Spleen (tissue), 11 donors: ENCODE measurements at regions not wholly inside any gene's neighbourhood (a gene's known extent, or its start where the extent isn't known, plus 50 kb on each side); places are given as distances from the start of the nearest gene placed in this dataset.

ENCODE experiments used
- DNase-seq: peaks from one replicate; pipeline ENCODE4 v3.0.0-alpha.2; 2020
- H3K27ac ChIP-seq, 8 donors: fragments of 200-600 bp; sonication (generic) in 7 of 8; 1 replicate in 4 of 8; 2 replicates in 4 of 8; pipeline versions ENCODE4 v1.5.0 to v1.8.0; 2016 to 2021; ENCODE audit warnings: inconsistent platforms in 4 of 8, mild to moderate bottlenecking in 4 of 8, moderate library complexity in 1 of 8
- H3K27me3 ChIP-seq, 7 donors: fragments of 200-600 bp; sonication (generic) in 6 of 7; replicated peaks in 1 of 7; 1 replicate in 4 of 7; 2 replicates in 3 of 7; pipeline versions ENCODE4 v1.5.0 to v1.8.0; 2016 to 2021; ENCODE audit warnings: inconsistent platforms in 3 of 7, mild to moderate bottlenecking in 1 of 7
- H3K36me3 ChIP-seq, 6 donors: fragments of 200-600 bp; sonication (generic) in 5 of 6; 1 replicate in 4 of 6; 2 replicates in 2 of 6; pipeline versions ENCODE4 v1.5.0 to v1.8.0; 2016 to 2021; ENCODE audit warnings: inconsistent platforms in 2 of 6
- H3K4me1 ChIP-seq, 6 donors: fragments of 200-600 bp; sonication (generic) in 5 of 6; 1 replicate in 3 of 6; 2 replicates in 3 of 6; pipeline versions ENCODE4 v1.5.0 to v1.8.0; 2016 to 2021; ENCODE audit warnings: inconsistent platforms in 3 of 6
- H3K4me3 ChIP-seq, 8 donors: fragments of 200-600 bp; sonication (generic) in 7 of 8; 1 replicate in 4 of 8; 2 replicates in 4 of 8; pipeline versions ENCODE4 v1.5.0 to v1.8.0; 2016 to 2021; ENCODE audit warnings: inconsistent platforms in 4 of 8, mild to moderate bottlenecking in 4 of 8, moderate library complexity in 2 of 8
- H3K9me3 ChIP-seq, 8 donors: fragments of 200-600 bp; sonication (generic) in 7 of 8; 1 replicate in 4 of 8; 2 replicates in 4 of 8; pipeline versions ENCODE4 v1.5.0 to v1.8.0; 2016 to 2021; ENCODE audit warnings: inconsistent platforms in 4 of 8
- POLR2A ChIP-seq, 3 donors: fragments of 450-650 bp; IDR thresholded peaks; one replicate each; pipeline ENCODE4 v1.5.1; 2017; ENCODE audit warnings: antibody characterized with exemption in 3 of 3, mild to moderate bottlenecking in 1 of 3
- POLR2AphosphoS5 ChIP-seq, 3 donors: sonication (generic); formaldehyde crosslinking; IDR thresholded peaks; one replicate each; pipeline ENCODE4 v1.5.1; 2017; ENCODE audit warnings: antibody characterized with exemption in 3 of 3
- WGBS, 5 donors: extraction: QIAGEN DNeasy Blood & Tissue Kit in 3 of 5; methylation state at CpG; one replicate each; pipeline versions ENCODE4 v1.1.5 to v1.1.7; 2013 to 2018; 5-methylcytosine and 5-hydroxymethylcytosine counted together
- intact Hi-C: fragments of 100-400 bp; cut with DNase I; formaldehyde crosslinking; loops from one replicate; pipeline ENCODE4 v1.15.0; 2023; ENCODE audit warnings: low total_unique reads
- TF ChIP-seq, protein P1 (sequence below), 11 experiments: fragments of 200-600 bp in 7 of 11; fragments of 450-650 bp in 4 of 11; sonication (generic) in 4 of 11; IDR thresholded peaks in 8 of 11; conservative IDR thresholded peaks in 3 of 11; 1 replicate in 7 of 11; 2 replicates in 4 of 11; pipeline versions ENCODE4 v1.4.0 to v1.8.0; 2016 to 2021; ENCODE audit warnings: antibody characterized with exemption in 11 of 11, inconsistent platforms in 4 of 11, mild to moderate bottlenecking in 1 of 11
- donor health status: healthy with polysubstance abuse.
- donor health status: DM: no; HTN: no; CAD: no; lungs with moderate emphysema.
- donor health status: DM: no; HTN: no; CAD: no.
- donor health status: Bipolar disorder and iron deficiency.
- donor health status: healthy.
- donor health status: DM: no; HTN: no; CAD: no.
- donor health status: DM: yes; HTN: yes; CAD: no.

DNA sequence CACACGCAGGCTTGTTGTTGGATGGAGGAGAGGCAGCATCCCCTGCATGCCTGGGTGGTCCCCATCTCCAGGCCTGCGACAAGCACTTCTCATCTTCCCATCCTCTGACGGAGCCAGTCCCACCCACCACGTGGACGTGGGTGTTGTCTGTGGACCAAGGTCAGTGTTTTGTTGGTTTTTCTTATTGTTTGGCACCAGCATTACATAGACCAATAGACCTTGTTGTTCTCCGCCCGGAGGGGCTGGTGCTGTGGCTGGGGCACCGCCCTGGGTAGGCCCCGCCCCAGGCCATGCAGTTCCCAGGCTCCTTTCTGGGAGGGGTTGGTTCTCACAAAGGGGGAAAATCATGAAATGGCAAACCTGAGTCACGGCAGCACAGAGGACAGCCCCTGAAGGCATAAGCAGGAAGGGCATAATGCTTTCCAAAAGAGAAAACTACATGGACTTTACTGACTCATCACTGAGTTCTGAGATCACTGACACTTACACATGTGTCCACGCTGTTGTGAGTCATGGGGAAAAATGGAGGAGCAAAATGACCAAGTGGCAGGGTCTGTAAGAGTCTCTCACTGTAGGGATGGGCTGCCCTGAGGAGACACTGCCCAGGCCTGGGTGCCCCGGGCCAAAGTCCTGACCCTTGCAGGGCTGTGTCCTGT lies 90.8 kb downstream of the THBS2 start:
- Histone ChIP-seq H3K36me3 (no peaks in the 10 kb centered on the region), H3K4me3 (no peak overlapping the region), H3K9me3 (no peaks in the 10 kb centered on the region), H3K27me3 (peaks cover 0 to 14% (median 0%) of the 10 kb centered on the region in 7 donors), H3K4me1 (peaks cover 0 to 6% (median 0%) of the 10 kb centered on the region in 6 donors), H3K27ac (no peak overlapping the region)
- TF ChIP-seq POLR2A (IDR thresholded peaks at IDR 0.05) (no peak), POLR2AphosphoS5 (IDR thresholded peaks at IDR 0.05) (no peak)
- TF ChIP-seq, protein P1, sequence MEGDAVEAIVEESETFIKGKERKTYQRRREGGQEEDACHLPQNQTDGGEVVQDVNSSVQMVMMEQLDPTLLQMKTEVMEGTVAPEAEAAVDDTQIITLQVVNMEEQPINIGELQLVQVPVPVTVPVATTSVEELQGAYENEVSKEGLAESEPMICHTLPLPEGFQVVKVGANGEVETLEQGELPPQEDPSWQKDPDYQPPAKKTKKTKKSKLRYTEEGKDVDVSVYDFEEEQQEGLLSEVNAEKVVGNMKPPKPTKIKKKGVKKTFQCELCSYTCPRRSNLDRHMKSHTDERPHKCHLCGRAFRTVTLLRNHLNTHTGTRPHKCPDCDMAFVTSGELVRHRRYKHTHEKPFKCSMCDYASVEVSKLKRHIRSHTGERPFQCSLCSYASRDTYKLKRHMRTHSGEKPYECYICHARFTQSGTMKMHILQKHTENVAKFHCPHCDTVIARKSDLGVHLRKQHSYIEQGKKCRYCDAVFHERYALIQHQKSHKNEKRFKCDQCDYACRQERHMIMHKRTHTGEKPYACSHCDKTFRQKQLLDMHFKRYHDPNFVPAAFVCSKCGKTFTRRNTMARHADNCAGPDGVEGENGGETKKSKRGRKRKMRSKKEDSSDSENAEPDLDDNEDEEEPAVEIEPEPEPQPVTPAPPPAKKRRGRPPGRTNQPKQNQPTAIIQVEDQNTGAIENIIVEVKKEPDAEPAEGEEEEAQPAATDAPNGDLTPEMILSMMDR (IDR thresholded peaks at IDR 0.05 in 8 of 11, conservative IDR thresholded peaks at IDR 0.05 in 3 of 11), result no peak
- intact Hi-C loops, result no loop called here
- WGBS, 5 donors, result 66 to 82% (median 77%) methylated on average over 12 of the region's 12 CpGs
- DNase-seq, result no peak

- no peak for DNase-seq
- intact Hi-C loops, result no loop called here
These were observed 91.4 kb downstream of the THBS2 start for GRCh38 chr6:169162249-169162648.

GRCh38 chr6:169161572-169162167 lies 92.0 kb downstream of the THBS2 start:
- Histone ChIP-seq H3K36me3 (no peaks in the 10 kb centered on the region), H3K4me1 (peaks cover 0 to 11% (median 0%) of the 10 kb centered on the region in 6 donors), H3K4me3 (no peak overlapping the region), H3K27ac (no peak overlapping the region), H3K9me3 (no peaks in the 10 kb centered on the region), H3K27me3 (peaks cover 0 to 10% (median 0%) of the 10 kb centered on the region in 7 donors)
- TF ChIP-seq, protein P1 (IDR thresholded peaks at IDR 0.05 in 8 of 11, conservative IDR thresholded peaks at IDR 0.05 in 3 of 11), result no peak
- TF ChIP-seq POLR2A (IDR thresholded peaks at IDR 0.05), result no peak
- no peak for TF ChIP-seq POLR2AphosphoS5 (IDR thresholded peaks at IDR 0.05)
- no peak for DNase-seq
- intact Hi-C loops, result no loop called here
- 86 to 91% (median 87%) methylated on average over 13 of the region's 13 CpGs for WGBS, 5 donors

More at GRCh38 chr6:169162249-169162648, 91.4 kb downstream of the THBS2 start:
- TF ChIP-seq, protein P1 (IDR thresholded peaks at IDR 0.05 in 8 of 11, conservative IDR thresholded peaks at IDR 0.05 in 3 of 11), result no peak
- TF ChIP-seq POLR2AphosphoS5 (IDR thresholded peaks at IDR 0.05) (no peak), POLR2A (IDR thresholded peaks at IDR 0.05) (no peak)
- WGBS, 5 donors, result 92 to 95% (median 95%) methylated on average over 23 of the region's 23 CpGs
- Histone ChIP-seq H3K4me3 (no peak overlapping the region), H3K27me3 (peaks cover 0 to 14% (median 0%) of the 10 kb centered on the region in 7 donors), H3K27ac (no peak overlapping the region), H3K4me1 (peaks cover 0 to 11% (median 0%) of the 10 kb centered on the region in 6 donors), H3K9me3 (no peaks in the 10 kb centered on the region), H3K36me3 (no peaks in the 10 kb centered on the region)

GRCh38 chr6:169160855-169161560 lies 92.6 kb downstream of the THBS2 start:
- TF ChIP-seq, protein P1 (IDR thresholded peaks at IDR 0.05 in 8 of 11, conservative IDR thresholded peaks at IDR 0.05 in 3 of 11), result no peak
- TF ChIP-seq POLR2AphosphoS5 (IDR thresholded peaks at IDR 0.05), result no peak
- TF ChIP-seq POLR2A (IDR thresholded peaks at IDR 0.05), result no peak
- no peak for DNase-seq
- WGBS, 5 donors, result 64 to 84% (median 69%) methylated on average over 3 to 15 of the region's 15 CpGs
- intact Hi-C loops, result no loop called here
- Histone ChIP-seq H3K27me3 (peaks cover 0 to 8% (median 0%) of the 10 kb centered on the region in 7 donors), H3K9me3 (no peaks in the 10 kb centered on the region), H3K36me3 (no peaks in the 10 kb centered on the region), H3K4me3 (no peak overlapping the region), H3K4me1 (peaks cover 0 to 11% (median 0%) of the 10 kb centered on the region in 6 donors), H3K27ac (no peak overlapping the region)
